Panc1 (cell line): ENCODE measurements at regions not wholly inside any gene's neighbourhood (a gene's known extent, or its start where the extent isn't known, plus 50 kb on each side); places are given as distances from the start of the nearest gene placed in this dataset.

ENCODE experiments used
- POLR2AphosphoS5 ChIP-seq: IDR thresholded peaks from 2 replicates; pipeline ENCODE4 v1.6.1; 2012; ENCODE audit warnings: mild to moderate bottlenecking, low read depth, low read length, moderate library complexity
- SIN3A ChIP-seq: IDR thresholded peaks from 2 replicates; pipeline ENCODE4 v1.6.1; 2012; ENCODE audit warnings: low read depth, mild to moderate bottlenecking, low read length, moderate library complexity, borderline replicate concordance; ENCODE audit not compliant: insufficient read depth
- TCF7L2 ChIP-seq: IDR thresholded peaks from 2 replicates; pipeline ENCODE4 v1.6.1; 2011; ENCODE audit warnings: mild to moderate bottlenecking, low read depth, low read length, inconsistent platforms
- TF ChIP-seq, protein P1 (sequence below): fragments of 450-650 bp; IDR thresholded peaks from 2 replicates; pipeline ENCODE4 v1.5.1; 2017; ENCODE audit warnings: mild to moderate bottlenecking
- TF ChIP-seq, protein P2 (sequence below), 2 experiments: IDR thresholded peaks; 2 replicates each; pipeline ENCODE4 v1.6.1; 2011 to 2012; ENCODE audit warnings: low read depth in 2 of 2, control low read depth in 1 of 2, low read length in 1 of 2, mild to moderate bottlenecking in 1 of 2, moderate library complexity in 1 of 2; ENCODE audit not compliant: insufficient read depth in 1 of 2

DNA sequence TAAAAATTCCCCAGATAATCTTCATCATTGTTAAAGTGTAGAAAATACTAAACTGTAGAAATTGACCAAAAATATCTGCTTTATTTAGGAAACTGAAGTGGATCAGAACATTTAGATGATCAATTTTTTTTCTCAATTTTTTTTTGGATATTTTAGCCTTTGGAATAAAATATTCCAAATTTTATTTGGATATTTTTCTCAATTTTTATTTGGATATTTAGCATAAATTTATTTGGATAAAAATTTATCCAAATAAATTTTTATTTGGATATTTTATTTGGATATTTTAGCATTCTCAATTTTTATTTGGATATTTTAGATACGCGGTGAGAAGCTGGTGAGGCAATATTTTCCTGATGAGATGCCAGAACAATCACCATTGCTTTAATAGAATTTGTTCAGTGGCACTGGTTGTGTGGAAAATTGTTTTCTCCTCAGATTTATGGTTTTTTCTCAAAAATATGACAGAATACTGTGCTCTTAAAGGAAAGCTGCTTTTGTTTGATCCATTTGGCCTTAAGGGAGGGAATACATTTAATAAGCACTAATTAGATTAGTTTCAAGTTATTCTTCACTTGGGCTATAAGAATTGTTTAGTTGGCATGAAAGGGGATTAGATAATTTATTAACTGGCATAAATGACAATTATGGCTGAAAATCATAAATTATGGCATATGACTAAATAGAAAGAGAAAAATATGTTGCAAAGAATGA lies 470.1 kb downstream of the MFSD1 start:
- TF ChIP-seq, protein P1, sequence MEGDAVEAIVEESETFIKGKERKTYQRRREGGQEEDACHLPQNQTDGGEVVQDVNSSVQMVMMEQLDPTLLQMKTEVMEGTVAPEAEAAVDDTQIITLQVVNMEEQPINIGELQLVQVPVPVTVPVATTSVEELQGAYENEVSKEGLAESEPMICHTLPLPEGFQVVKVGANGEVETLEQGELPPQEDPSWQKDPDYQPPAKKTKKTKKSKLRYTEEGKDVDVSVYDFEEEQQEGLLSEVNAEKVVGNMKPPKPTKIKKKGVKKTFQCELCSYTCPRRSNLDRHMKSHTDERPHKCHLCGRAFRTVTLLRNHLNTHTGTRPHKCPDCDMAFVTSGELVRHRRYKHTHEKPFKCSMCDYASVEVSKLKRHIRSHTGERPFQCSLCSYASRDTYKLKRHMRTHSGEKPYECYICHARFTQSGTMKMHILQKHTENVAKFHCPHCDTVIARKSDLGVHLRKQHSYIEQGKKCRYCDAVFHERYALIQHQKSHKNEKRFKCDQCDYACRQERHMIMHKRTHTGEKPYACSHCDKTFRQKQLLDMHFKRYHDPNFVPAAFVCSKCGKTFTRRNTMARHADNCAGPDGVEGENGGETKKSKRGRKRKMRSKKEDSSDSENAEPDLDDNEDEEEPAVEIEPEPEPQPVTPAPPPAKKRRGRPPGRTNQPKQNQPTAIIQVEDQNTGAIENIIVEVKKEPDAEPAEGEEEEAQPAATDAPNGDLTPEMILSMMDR = no peak
- TF ChIP-seq POLR2AphosphoS5 = no peak
- TF ChIP-seq, protein P2, sequence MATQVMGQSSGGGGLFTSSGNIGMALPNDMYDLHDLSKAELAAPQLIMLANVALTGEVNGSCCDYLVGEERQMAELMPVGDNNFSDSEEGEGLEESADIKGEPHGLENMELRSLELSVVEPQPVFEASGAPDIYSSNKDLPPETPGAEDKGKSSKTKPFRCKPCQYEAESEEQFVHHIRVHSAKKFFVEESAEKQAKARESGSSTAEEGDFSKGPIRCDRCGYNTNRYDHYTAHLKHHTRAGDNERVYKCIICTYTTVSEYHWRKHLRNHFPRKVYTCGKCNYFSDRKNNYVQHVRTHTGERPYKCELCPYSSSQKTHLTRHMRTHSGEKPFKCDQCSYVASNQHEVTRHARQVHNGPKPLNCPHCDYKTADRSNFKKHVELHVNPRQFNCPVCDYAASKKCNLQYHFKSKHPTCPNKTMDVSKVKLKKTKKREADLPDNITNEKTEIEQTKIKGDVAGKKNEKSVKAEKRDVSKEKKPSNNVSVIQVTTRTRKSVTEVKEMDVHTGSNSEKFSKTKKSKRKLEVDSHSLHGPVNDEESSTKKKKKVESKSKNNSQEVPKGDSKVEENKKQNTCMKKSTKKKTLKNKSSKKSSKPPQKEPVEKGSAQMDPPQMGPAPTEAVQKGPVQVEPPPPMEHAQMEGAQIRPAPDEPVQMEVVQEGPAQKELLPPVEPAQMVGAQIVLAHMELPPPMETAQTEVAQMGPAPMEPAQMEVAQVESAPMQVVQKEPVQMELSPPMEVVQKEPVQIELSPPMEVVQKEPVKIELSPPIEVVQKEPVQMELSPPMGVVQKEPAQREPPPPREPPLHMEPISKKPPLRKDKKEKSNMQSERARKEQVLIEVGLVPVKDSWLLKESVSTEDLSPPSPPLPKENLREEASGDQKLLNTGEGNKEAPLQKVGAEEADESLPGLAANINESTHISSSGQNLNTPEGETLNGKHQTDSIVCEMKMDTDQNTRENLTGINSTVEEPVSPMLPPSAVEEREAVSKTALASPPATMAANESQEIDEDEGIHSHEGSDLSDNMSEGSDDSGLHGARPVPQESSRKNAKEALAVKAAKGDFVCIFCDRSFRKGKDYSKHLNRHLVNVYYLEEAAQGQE (IDR thresholded peaks at IDR 0.05; ENCODE audit: insufficient read depth in 1 of 2, low read depth in 2 of 2, low read length in 1 of 2) = no peak
- TF ChIP-seq SIN3A = no peak
- TF ChIP-seq TCF7L2 = no peak
